HG03025 (cell line): ENCODE measurements at regions not wholly inside any gene's neighbourhood (a gene's known extent, or its start where the extent isn't known, plus 50 kb on each side); places are given as distances from the start of the nearest gene placed in this dataset.
"Not testable (repeated sequence)": the region's sequence is repeated elsewhere in the genome, so short reads cannot be mapped to it uniquely, and the experiment has no call there.

Source experiments
- ATAC-seq: cut with Tn5 transposase; IDR thresholded peaks from one replicate; pipeline ENCODE4 v1.9.1; 2021; ENCODE audit warnings: mild to moderate bottlenecking, moderate library complexity; ENCODE audit not compliant: unreplicated experiment, low FRiP score

GRCh38 chr13:78160793-78161192 is 242.2 kb upstream of the EDNRB start:
- no peak for ATAC-seq

- ATAC-seq: no peak
Measured at GRCh38 chr13:78152415-78152814, 233.8 kb upstream of the EDNRB start.

- ATAC-seq: no peak
Measured at GRCh38 chr13:78147905-78148304, 229.3 kb upstream of the EDNRB start.

- no peak for ATAC-seq
Measured at GRCh38 chr13:78145276-78145675, 226.6 kb upstream of the EDNRB start.

- ATAC-seq: no peak
Measured at GRCh38 chr13:78139765-78140164, 221.1 kb upstream of the EDNRB start.

- ATAC-seq: no peak
Measured at GRCh38 chr13:78138756-78139155, 220.1 kb upstream of the EDNRB start.

GRCh38 chr13:78137404-78138142 is 218.9 kb upstream of the EDNRB start:
- peak; percentile 95 for ATAC-seq

GRCh38 chr13:78136966-78137365 is 218.3 kb upstream of the EDNRB start:
- no peak for ATAC-seq

- no peak for ATAC-seq
Measured at GRCh38 chr13:78133511-78133910, 214.9 kb upstream of the EDNRB start.

- ATAC-seq: no peak
Measured at GRCh38 chr13:78131811-78132210, 213.2 kb upstream of the EDNRB start.

GRCh38 chr13:78131346-78131745 is 212.7 kb upstream of the EDNRB start:
- no peak for ATAC-seq

GRCh38 chr13:78129823-78130222 is 211.2 kb upstream of the EDNRB start:
- ATAC-seq: no peak

- ATAC-seq: no peak
Measured at GRCh38 chr13:78129359-78129758, 210.7 kb upstream of the EDNRB start.

- no peak for ATAC-seq
Measured at GRCh38 chr13:78121459-78122348, 203.1 kb upstream of the EDNRB start.

GRCh38 chr13:78121001-78121400 is 202.4 kb upstream of the EDNRB start:
- ATAC-seq: no peak

- not testable (repeated sequence) for ATAC-seq
Measured at GRCh38 chr13:78120144-78120543, 201.5 kb upstream of the EDNRB start.

GRCh38 chr13:78117070-78117469 is 198.4 kb upstream of the EDNRB start:
- ATAC-seq: not testable (repeated sequence)

- ATAC-seq: no peak
Measured at GRCh38 chr13:78105656-78106055, 187.0 kb upstream of the EDNRB start.

GRCh38 chr13:78103936-78104335 is 185.3 kb upstream of the EDNRB start:
- ATAC-seq: no peak

- no peak for ATAC-seq
Measured at GRCh38 chr13:78102741-78103140, 184.1 kb upstream of the EDNRB start.

- ATAC-seq: no peak
Measured at GRCh38 chr13:78102121-78102677, 183.6 kb upstream of the EDNRB start.
